HepG2 (cell line): ENCODE measurements at regions not wholly inside any gene's neighbourhood (a gene's known extent, or its start where the extent isn't known, plus 50 kb on each side); places are given as distances from the start of the nearest gene placed in this dataset.

ENCODE experiments used
- ATAC-seq: fragments of 200-7000 bp; cut with Tn5 transposase; 3 replicates; pipeline ENCODE4 v1.9.1; 2020; ENCODE audit warnings: mild to moderate bottlenecking, moderate library complexity
- BruUV-seq: library from RNA; stranded (reverse); fragments of 400-500 nt; replicated peaks from 2 replicates; lab custom pipeline; 2021; lab: Mats Ljungman, UMichigan
- CTCF ChIA-PET: fragments of 300-600 bp; formaldehyde crosslinking; extraction: SDS; loops from one replicate; lab custom pipeline; 2021; ENCODE audit warnings: low total read pairs, inconsistent platforms, low intra/inter-chr PET ratio; lab: Yijun Ruan, JAX
- POLR2A ChIA-PET: fragments of 350-600 bp; sonication (Branson Sonifier 250); formaldehyde crosslinking; loops from one replicate; lab custom pipeline; 2020; ENCODE audit warnings: antibody characterized with exemption, inconsistent platforms; lab: Yijun Ruan, JAX
- DNase-seq: peaks from one replicate; pipeline ENCODE4 v3.0.0-alpha.2; 2015; ENCODE audit warnings: low spot score
- FAIRE-seq: peaks from 3 replicates; lab custom pipeline; 2011; peaks lifted over from hg19 to GRCh38; lab: Jason Lieb, UNC
- H2AFZ ChIP-seq: one replicate; pipeline ENCODE4 v1.6.1; 2011; ENCODE audit warnings: low read length, inconsistent platforms
- H3K27ac ChIP-seq: fragments of 300-600 bp; 3 replicates; pipeline ENCODE4 v1.8.0; 2011; ENCODE audit warnings: mixed run types, mild to moderate bottlenecking, mixed read lengths, low read length, inconsistent platforms; ENCODE audit not compliant: insufficient read depth; ENCODE audit errors: extremely low read length
- H3K27me3 ChIP-seq, 2 experiments: fragments of 200-600 bp in 1 of 2; 2 replicates in 1 of 2; 3 replicates in 1 of 2; pipeline versions ENCODE4 v1.6.0 to v1.8.0; 2011; ENCODE audit warnings: low read length in 2 of 2, mild to moderate bottlenecking in 2 of 2, moderate library complexity in 2 of 2, inconsistent platforms in 1 of 2; ENCODE audit not compliant: insufficient read depth in 2 of 2, control insufficient read depth in 1 of 2
- H3K36me3 ChIP-seq, 2 experiments: fragments of 200-600 bp in 1 of 2; replicated peaks in 1 of 2; 2 replicates in 1 of 2; 3 replicates in 1 of 2; pipeline versions ENCODE4 v1.5.1 to v1.8.0; 2011; ENCODE audit warnings: low read length in 2 of 2, inconsistent platforms in 1 of 2; ENCODE audit not compliant: insufficient read depth in 2 of 2, control insufficient read depth in 1 of 2
- H3K4me1 ChIP-seq: 2 replicates; pipeline ENCODE4 v1.5.1; 2012; ENCODE audit warnings: low read length, inconsistent platforms; ENCODE audit not compliant: insufficient read depth
- H3K4me2 ChIP-seq: 2 replicates; pipeline ENCODE4 v1.6.0; 2011; ENCODE audit warnings: low read depth, low read length, inconsistent platforms
- H3K4me3 ChIP-seq, 3 experiments: fragments of 200-600 bp in 1 of 3; sonication (generic), shearing (Covaris generic) in 1 of 3; replicated peaks in 1 of 3; 2 replicates each; pipeline ENCODE4 v1.5.1; 2011 to 2016; ENCODE audit warnings: low read length in 3 of 3, inconsistent platforms in 2 of 3, low read depth in 2 of 3, mild to moderate bottlenecking in 2 of 3, control low read depth in 1 of 3, mixed read lengths in 1 of 3; ENCODE audit not compliant: insufficient read depth in 1 of 3
- H3K79me2 ChIP-seq: one replicate; pipeline ENCODE4 v1.6.1; 2011; ENCODE audit warnings: low read length, inconsistent platforms; ENCODE audit not compliant: insufficient read depth
- H3K9ac ChIP-seq: 2 replicates; pipeline ENCODE4 v1.6.0; 2011; ENCODE audit warnings: mild to moderate bottlenecking, low read depth, low read length, inconsistent platforms; ENCODE audit not compliant: insufficient read depth
- H3K9me3 ChIP-seq: 2 replicates; pipeline ENCODE4 v1.5.1; 2012; ENCODE audit warnings: mild to moderate bottlenecking, low read length
- H4K20me1 ChIP-seq: 2 replicates; pipeline ENCODE4 v1.6.0; 2011; ENCODE audit warnings: inconsistent platforms, mild to moderate bottlenecking, low read length, moderate library complexity; ENCODE audit not compliant: insufficient read depth
- AGO1 ChIP-seq: fragments of 200-400 bp; formaldehyde crosslinking; IDR thresholded peaks from 2 replicates; pipeline ENCODE4 v1.6.1; 2017; ENCODE audit warnings: mild to moderate bottlenecking, low read depth, low read length, moderate library complexity; ENCODE audit not compliant: poor library complexity, severe bottlenecking
- ARNT2 ChIP-seq: sonication (generic); formaldehyde crosslinking; IDR thresholded peaks from 2 replicates; pipeline ENCODE4 v1.8.0; 2022; ENCODE audit warnings: mild to moderate bottlenecking, low read depth, missing genetic modification reagents, moderate library complexity
- GTF3A ChIP-seq: sonication (generic); formaldehyde crosslinking; conservative IDR thresholded peaks from 2 replicates; pipeline ENCODE4 v1.4.0; 2020; ENCODE audit warnings: mild to moderate bottlenecking, missing genetic modification reagents
- HIVEP1 ChIP-seq: sonication (generic); formaldehyde crosslinking; IDR thresholded peaks from 2 replicates; pipeline ENCODE4 v1.4.0; 2020; ENCODE audit warnings: mild to moderate bottlenecking, missing genetic modification reagents
- HOXA3 ChIP-seq: sonication (generic); formaldehyde crosslinking; IDR thresholded peaks from 2 replicates; pipeline ENCODE4 v1.5.0; 2020; ENCODE audit warnings: missing genetic modification reagents
- KDM1A ChIP-seq: IDR thresholded peaks from 2 replicates; pipeline ENCODE4 v1.6.1; 2016; ENCODE audit warnings: missing compliant biosample characterization
- MIER3 ChIP-seq: IDR thresholded peaks from 2 replicates; pipeline ENCODE4 v1.6.1; 2016; ENCODE audit warnings: missing compliant biosample characterization, borderline replicate concordance
- NR2C2 ChIP-seq: sonication (generic); formaldehyde crosslinking; IDR thresholded peaks from 2 replicates; pipeline ENCODE4 v1.4.0; 2020; ENCODE audit warnings: missing genetic modification reagents, mild to moderate bottlenecking, moderate library complexity, borderline replicate concordance
- PCBP1 ChIP-seq: fragments of 200-400 bp; formaldehyde crosslinking; IDR thresholded peaks from 2 replicates; pipeline ENCODE4 v1.6.1; 2017; ENCODE audit warnings: mild to moderate bottlenecking, low read depth, low read length, borderline replicate concordance
- RBM22 ChIP-seq: fragments of 200-400 bp; formaldehyde crosslinking; optimal IDR thresholded peaks from 2 replicates; pipeline ENCODE3; 2017; ENCODE audit warnings: mild to moderate bottlenecking, low read length, moderate library complexity
- RNF219 ChIP-seq: sonication (generic); formaldehyde crosslinking; IDR thresholded peaks from 2 replicates; pipeline ENCODE4 v1.5.0; 2020; ENCODE audit warnings: mild to moderate bottlenecking, missing genetic modification reagents
- TGIF2 ChIP-seq: IDR thresholded peaks from 2 replicates; pipeline ENCODE4 v1.6.1; 2016; ENCODE audit warnings: control low read depth, missing compliant biosample characterization
- ZC3H4 ChIP-seq: sonication (generic); formaldehyde crosslinking; IDR thresholded peaks from 2 replicates; pipeline ENCODE4 v1.4.0; 2020; ENCODE audit warnings: missing genetic modification reagents, borderline replicate concordance
- ZEB1 ChIP-seq: IDR thresholded peaks from 2 replicates; pipeline ENCODE4 v1.6.1; 2012; ENCODE audit warnings: mild to moderate bottlenecking, low read depth, inconsistent platforms; ENCODE audit not compliant: insufficient replicate concordance
- ZMYM3 ChIP-seq: sonication (generic); formaldehyde crosslinking; IDR thresholded peaks from 2 replicates; pipeline ENCODE4 v1.5.1; 2020; ENCODE audit warnings: mild to moderate bottlenecking, missing genetic modification reagents
- ZNF337 ChIP-seq: sonication (generic); formaldehyde crosslinking; IDR thresholded peaks from 2 replicates; pipeline ENCODE4 v1.5.1; 2020; ENCODE audit warnings: missing genetic modification reagents, low read depth, mild to moderate bottlenecking, borderline replicate concordance
- ZNF382 ChIP-seq: sonication (generic); formaldehyde crosslinking; IDR thresholded peaks from 2 replicates; pipeline ENCODE4 v1.5.0; 2020; ENCODE audit warnings: missing genetic modification reagents, mild to moderate bottlenecking, borderline replicate concordance
- ZNF558 ChIP-seq: sonication (generic); formaldehyde crosslinking; IDR thresholded peaks from 2 replicates; pipeline ENCODE4 v1.9.0; 2022; ENCODE audit warnings: mild to moderate bottlenecking, missing genetic modification reagents, borderline replicate concordance
- ZNF781 ChIP-seq: sonication (generic); formaldehyde crosslinking; IDR thresholded peaks from 2 replicates; pipeline ENCODE4 v1.5.1; 2020; ENCODE audit warnings: borderline replicate concordance, mild to moderate bottlenecking, missing genetic modification reagents; ENCODE audit errors: not compliant biosample characterization
- WGBS: methylation state at CpG from one replicate; pipeline ENCODE4 v1.1.6; 2017; ENCODE audit warnings: low lambda C conversion rate; 5-methylcytosine and 5-hydroxymethylcytosine counted together
- in situ Hi-C: cut with HindIII; loops from 2 replicates; pipeline ENCODE4 v1.10.0; 2017; ENCODE audit warnings: low pct_unique_long_range_greater_than_20kb; ENCODE audit not compliant: extremely low pct_ligation_motif_present
- intact Hi-C: fragments of 100-400 bp; cut with micrococcal nuclease; formaldehyde crosslinking; loops from one replicate; pipeline ENCODE4 v1.10.0; 2022; ENCODE audit not compliant: unreplicated experiment

- TF ChIP-seq RNF219 (CRISPR knock-in tag): no peak
- no peak for TF ChIP-seq ARNT2 (CRISPR knock-in tag)
- no peak for TF ChIP-seq TGIF2 (CRISPR knock-in tag)
- no peak for TF ChIP-seq GTF3A (CRISPR knock-in tag)
- no peak for TF ChIP-seq PCBP1
- no peak for TF ChIP-seq MIER3 (CRISPR knock-in tag)
- TF ChIP-seq, all 625 proteins: peak for 8
These were observed 77.1 kb upstream of the IPO9 start (continued) for GRCh38 chr1:201751872-201752271.

- H3K36me3 ChIP-seq: no peaks in the 10 kb centered on the region
- TF ChIP-seq ZNF781: no peak
- TF ChIP-seq ZC3H4 (CRISPR knock-in tag): no peak
- no peak for TF ChIP-seq ZMYM3 (CRISPR knock-in tag)
- no peak for TF ChIP-seq NR2C2 (CRISPR knock-in tag)
- no peak for TF ChIP-seq ZNF337 (CRISPR knock-in tag)
- no peak for TF ChIP-seq HOXA3 (CRISPR knock-in tag)
- no peak for TF ChIP-seq MIER3 (CRISPR knock-in tag)
- TF ChIP-seq RBM22: no peak
- no peak for TF ChIP-seq HIVEP1 (CRISPR knock-in tag)
- no peak for TF ChIP-seq ZEB1
- no peak for TF ChIP-seq ZNF382 (CRISPR knock-in tag)
- TF ChIP-seq AGO1: no peak
- TF ChIP-seq KDM1A: no peak
- TF ChIP-seq ZNF558 (CRISPR knock-in tag): no peak
- H3K4me2 ChIP-seq: no peak overlapping the region
- ChIA-PET CTCF (no interaction called here), POLR2A (no interaction called here)
- no peaks in the 10 kb centered on the region for H3K79me2 ChIP-seq
- H3K4me1 ChIP-seq: peaks cover 10% of the 10 kb centered on the region
- BruUV-seq: no TSS peak
- H3K4me3 ChIP-seq: no peak overlapping the region
- H4K20me1 ChIP-seq: no peaks in the 10 kb centered on the region
- DNase-seq (no peak), FAIRE-seq (no peak), ATAC-seq (no peak)
- in situ Hi-C loops: no loop called here
- no peaks in the 10 kb centered on the region; a peak in 2 of 5 replicates for H3K27me3 ChIP-seq
- intact Hi-C loops: no loop called here
- no peaks in the 10 kb centered on the region for H3K9me3 ChIP-seq
- WGBS: 22% methylated on average over 2 of the region's 2 CpGs
- no peak overlapping the region for H3K27ac ChIP-seq
- H3K9ac ChIP-seq: no peak overlapping the region
- no peak overlapping the region for H2AFZ ChIP-seq
These were observed 76.6 kb upstream of the IPO9 start for GRCh38 chr1:201752333-201752732.
